ENCODE measurements at regions not wholly inside any gene's neighbourhood (a gene's known extent, or its start where the extent isn't known, plus 50 kb on each side); places are given as distances from the start of the nearest gene placed in this dataset.

- TF ChIP-seq, protein P1, sequence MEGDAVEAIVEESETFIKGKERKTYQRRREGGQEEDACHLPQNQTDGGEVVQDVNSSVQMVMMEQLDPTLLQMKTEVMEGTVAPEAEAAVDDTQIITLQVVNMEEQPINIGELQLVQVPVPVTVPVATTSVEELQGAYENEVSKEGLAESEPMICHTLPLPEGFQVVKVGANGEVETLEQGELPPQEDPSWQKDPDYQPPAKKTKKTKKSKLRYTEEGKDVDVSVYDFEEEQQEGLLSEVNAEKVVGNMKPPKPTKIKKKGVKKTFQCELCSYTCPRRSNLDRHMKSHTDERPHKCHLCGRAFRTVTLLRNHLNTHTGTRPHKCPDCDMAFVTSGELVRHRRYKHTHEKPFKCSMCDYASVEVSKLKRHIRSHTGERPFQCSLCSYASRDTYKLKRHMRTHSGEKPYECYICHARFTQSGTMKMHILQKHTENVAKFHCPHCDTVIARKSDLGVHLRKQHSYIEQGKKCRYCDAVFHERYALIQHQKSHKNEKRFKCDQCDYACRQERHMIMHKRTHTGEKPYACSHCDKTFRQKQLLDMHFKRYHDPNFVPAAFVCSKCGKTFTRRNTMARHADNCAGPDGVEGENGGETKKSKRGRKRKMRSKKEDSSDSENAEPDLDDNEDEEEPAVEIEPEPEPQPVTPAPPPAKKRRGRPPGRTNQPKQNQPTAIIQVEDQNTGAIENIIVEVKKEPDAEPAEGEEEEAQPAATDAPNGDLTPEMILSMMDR (IDR thresholded peaks at IDR 0.05; ENCODE audit: poor library complexity), result no peak
- no peak for TF ChIP-seq EZH2 (IDR thresholded peaks at IDR 0.05; ENCODE audit: borderline replicate concordance)
- TF ChIP-seq EZH2phosphoT487 (IDR thresholded peaks at IDR 0.05; ENCODE audit: low read depth, severe bottlenecking, unreplicated experiment), result no peak
Observed at GRCh38 chr16:50490828-50491227, 57.4 kb upstream of the NKD1 start.

Measured in hepatocyte (in vitro differentiated cells).